K562 (cell line): ENCODE measurements at regions not wholly inside any gene's neighbourhood (a gene's known extent, or its start where the extent isn't known, plus 50 kb on each side); places are given as distances from the start of the nearest gene placed in this dataset.

Experiments
- ATAC-seq: fragments of 200-7000 bp; cut with Tn5 transposase; 3 replicates; pipeline ENCODE4 v1.9.1; 2020; ENCODE audit warnings: moderate library complexity
- BruUV-seq: library from RNA; stranded (reverse); fragments of 400-500 nt; replicated peaks from 2 replicates; lab custom pipeline; 2021; lab: Mats Ljungman, UMichigan
- CTCF ChIA-PET: fragments of 300-600 bp; formaldehyde crosslinking; extraction: SDS; loops from one replicate; lab custom pipeline; 2021; ENCODE audit warnings: low intra/inter-chr PET ratio; lab: Yijun Ruan, JAX
- POLR2A ChIA-PET: fragments of 300-600, 350-650 bp; sonication (Branson Sonifier 250); formaldehyde crosslinking; extraction: SDS; loops from one replicate; lab custom pipeline; 2021; ENCODE audit warnings: antibody characterized with exemption, inconsistent platforms; lab: Yijun Ruan, JAX
- DNase-seq, 4 experiments: peaks; one replicate each; pipeline versions ENCODE4 v3.0.0 to v3.0.0-alpha.2; 2011 to 2018; ENCODE audit warnings: low spot score in 3 of 4, mixed read lengths in 3 of 4; ENCODE audit errors: extremely low read depth in 1 of 4
- FAIRE-seq: peaks from 2 replicates; lab custom pipeline; 2011; peaks lifted over from hg19 to GRCh38; lab: Jason Lieb, UNC
- H2AFZ ChIP-seq: 2 replicates; pipeline ENCODE4 v1.6.0; 2011; ENCODE audit warnings: low read depth, low read length, control low read depth, inconsistent platforms
- H3K27ac ChIP-seq: fragments of 200-600 bp; 3 replicates; pipeline ENCODE4 v1.8.0; 2011; ENCODE audit warnings: low read depth, mild to moderate bottlenecking, control low read depth, inconsistent platforms, low read length, moderate library complexity, mixed read lengths; ENCODE audit errors: extremely low read depth
- H3K27me3 ChIP-seq, 2 experiments: fragments of 300-600 bp in 1 of 2; 2 replicates in 1 of 2; 3 replicates in 1 of 2; pipeline versions ENCODE4 v1.6.0 to v1.8.0; 2011; ENCODE audit warnings: inconsistent platforms in 2 of 2, low read length in 2 of 2, mild to moderate bottlenecking in 1 of 2, mixed read lengths in 1 of 2, moderate library complexity in 1 of 2; ENCODE audit not compliant: control insufficient read depth in 2 of 2, insufficient read depth in 2 of 2
- H3K36me3 ChIP-seq: fragments of 300-600 bp; 3 replicates; pipeline ENCODE4 v1.8.0; 2011; ENCODE audit warnings: mild to moderate bottlenecking, low read length, inconsistent platforms; ENCODE audit not compliant: control insufficient read depth, insufficient read depth
- H3K4me1 ChIP-seq, 2 experiments: fragments of 200-600 bp in 1 of 2; replicated peaks in 1 of 2; 2 replicates in 1 of 2; 3 replicates in 1 of 2; pipeline versions ENCODE4 v1.5.1 to v1.8.0; 2011; ENCODE audit warnings: inconsistent platforms in 2 of 2, low read length in 2 of 2, mild to moderate bottlenecking in 1 of 2, mixed read lengths in 1 of 2, moderate library complexity in 1 of 2; ENCODE audit not compliant: control insufficient read depth in 2 of 2, insufficient read depth in 2 of 2
- H3K4me2 ChIP-seq: 2 replicates; pipeline ENCODE4 v1.6.1; 2011; ENCODE audit warnings: low read length, control low read depth, inconsistent platforms, mixed read lengths; ENCODE audit not compliant: insufficient read depth
- H3K4me3 ChIP-seq: fragments of 200-600 bp; sonication (generic), shearing (Covaris generic); 2 replicates; pipeline ENCODE4 v1.5.1; 2016; ENCODE audit warnings: control low read depth, inconsistent platforms
- H3K79me2 ChIP-seq: fragments of 200-600 bp; 3 replicates; pipeline ENCODE4 v1.8.0; 2011; ENCODE audit warnings: low read length, inconsistent platforms; ENCODE audit not compliant: control insufficient read depth, insufficient read depth
- H3K9ac ChIP-seq, 2 experiments: 2 replicates each; pipeline versions ENCODE4 v1.6.0 to v1.6.1; 2011; ENCODE audit warnings: low read depth in 2 of 2, low read length in 2 of 2, control low read depth in 1 of 2, inconsistent platforms in 1 of 2, mild to moderate bottlenecking in 1 of 2, mixed read lengths in 1 of 2; ENCODE audit not compliant: insufficient read depth in 1 of 2
- H3K9me1 ChIP-seq: one replicate; pipeline ENCODE4 v1.6.0; 2011; ENCODE audit warnings: inconsistent platforms, mild to moderate bottlenecking, low read length, moderate library complexity; ENCODE audit not compliant: control insufficient read depth, insufficient read depth
- H3K9me3 ChIP-seq: replicated peaks from 2 replicates; pipeline ENCODE4 v1.5.1; 2011; ENCODE audit warnings: low read depth, low read length, inconsistent platforms; ENCODE audit not compliant: control insufficient read depth, insufficient read depth
- H4K20me1 ChIP-seq: replicated peaks from 2 replicates; pipeline ENCODE4 v1.6.1; 2011; ENCODE audit warnings: low read length, inconsistent platforms, mixed read lengths; ENCODE audit not compliant: control insufficient read depth, insufficient read depth
- CBX2 ChIP-seq: fragments of 200-600 bp; sonication (generic); IDR thresholded peaks from one replicate; pipeline ENCODE4 v1.6.1; 2012; ENCODE audit warnings: mild to moderate bottlenecking, low read length, inconsistent platforms; ENCODE audit not compliant: insufficient read depth, poor library complexity, severe bottlenecking
- CBX8 ChIP-seq: fragments of 200-600 bp; sonication (generic); IDR thresholded peaks from 2 replicates; pipeline ENCODE4 v1.6.1; 2012; ENCODE audit warnings: borderline replicate concordance, mixed run types, low read depth, mild to moderate bottlenecking, moderate library complexity, mixed read lengths, low read length, control low read depth, inconsistent platforms; ENCODE audit not compliant: poor library complexity, severe bottlenecking; ENCODE audit errors: extremely low read depth
- MCM2 ChIP-seq: fragments of 450-650 bp; IDR thresholded peaks from 2 replicates; pipeline ENCODE4 v1.6.1; 2017; ENCODE audit warnings: low read depth, mild to moderate bottlenecking
- MLLT1 ChIP-seq, 2 experiments: fragments of 450-650 bp; IDR thresholded peaks; 2 replicates each; pipeline ENCODE4 v1.6.1; 2016
- PHB2 ChIP-seq: fragments of 450-650 bp; IDR thresholded peaks from 2 replicates; pipeline ENCODE4 v1.6.1; 2017; ENCODE audit warnings: low read depth
- PRDM10 ChIP-seq: fragments of 450-650 bp; IDR thresholded peaks from 2 replicates; pipeline ENCODE4 v1.6.1; 2018; ENCODE audit not compliant: partially characterized antibody
- SRSF7 ChIP-seq: fragments of 200-400 bp; formaldehyde crosslinking; optimal IDR thresholded peaks from 2 replicates; pipeline ENCODE3; 2017; ENCODE audit warnings: mild to moderate bottlenecking, low read depth, low read length
- ZBTB34 ChIP-seq: fragments of 250-450 bp; sonication (Bioruptor Pico); IDR thresholded peaks from 2 replicates; pipeline ENCODE4 v1.8.0; 2021; ENCODE audit warnings: mild to moderate bottlenecking, moderate library complexity
- WGBS: fragments of 100-300 bp; shearing (Covaris generic); methylation state at CpG from one replicate; pipeline ENCODE4 v1.1.6; 2016; ENCODE audit warnings: low coverage, mixed read lengths; ENCODE audit not compliant: insufficient coverage; ENCODE audit errors: missing lambda C conversion rate; 5-methylcytosine and 5-hydroxymethylcytosine counted together
- in situ Hi-C: fragments of 300-500 bp; cut with MboI; formaldehyde crosslinking; loops from 4 replicates; pipeline ENCODE4 v1.15.0; 2018; ENCODE audit warnings: inconsistent platforms, mixed read lengths
- intact Hi-C: fragments of 100-400 bp; cut with micrococcal nuclease; formaldehyde crosslinking; loops from 2 replicates; pipeline ENCODE4 v1.14.2; 2022
- TF ChIP-seq, protein P1 (sequence below): sonication (generic); formaldehyde crosslinking; IDR thresholded peaks from 2 replicates; pipeline ENCODE4 v1.8.0; 2022; ENCODE audit warnings: missing genetic modification reagents, mild to moderate bottlenecking, borderline replicate concordance
- TF ChIP-seq, protein P2 (sequence below): fragments of 450-650 bp; IDR thresholded peaks from 2 replicates; pipeline ENCODE4 v1.6.1; 2016; ENCODE audit warnings: missing biosample characterization, missing genetic modification characterization
- TF ChIP-seq, protein P3 (sequence below): sonication (generic); formaldehyde crosslinking; IDR thresholded peaks from 2 replicates; pipeline ENCODE4 v1.8.0; 2022; ENCODE audit warnings: mild to moderate bottlenecking, missing genetic modification reagents

DNA sequence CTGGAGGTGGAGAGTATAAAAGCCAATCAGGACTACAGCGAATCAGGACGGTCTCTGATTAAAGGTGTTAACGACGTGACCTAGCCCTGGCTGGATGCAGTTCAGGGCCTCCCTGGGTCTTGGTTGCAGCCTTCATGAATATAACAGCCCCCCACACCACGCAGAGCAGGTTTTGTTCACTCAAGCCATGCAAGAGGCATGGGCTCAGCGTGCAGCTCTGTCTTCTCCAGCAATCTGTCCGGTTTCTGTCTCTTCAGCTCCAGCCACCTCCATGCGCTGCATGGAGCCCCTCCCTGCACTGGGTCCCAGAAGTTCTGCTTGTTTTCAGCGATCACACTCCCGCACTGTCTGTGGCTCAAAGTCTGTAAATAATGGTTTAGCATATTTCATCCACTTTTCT, 57.1 kb upstream of the CHRNA7 start:
- ChIA-PET POLR2A (no interaction called here), CTCF (no interaction called here)
- DNase-seq (no peak), ATAC-seq (no peak), FAIRE-seq (no peak)
- no peak overlapping the region for H3K4me2 ChIP-seq
- H3K36me3 ChIP-seq = no peaks in the 10 kb centered on the region
- BruUV-seq = no TSS peak
- no peak overlapping the region for H2AFZ ChIP-seq
- intact Hi-C loops (loop anchor here (10.0 kb wide), 1 partner anchor 538 kb away; no protein-coding TSS in a partner anchor), in situ Hi-C loops (no loop called here)
- H3K79me2 ChIP-seq = no peaks in the 10 kb centered on the region
- H3K27me3 ChIP-seq = peaks cover 0 to 4% of the 10 kb centered on the region in 2 experiments; a peak in 1 of 5 replicates
- no peak overlapping the region for H3K27ac ChIP-seq
- H4K20me1 ChIP-seq = no peaks in the 10 kb centered on the region
- H3K9me1 ChIP-seq = no peaks in the 10 kb centered on the region
- no peak overlapping the region for H3K9ac ChIP-seq
- H3K9me3 ChIP-seq = no peaks in the 10 kb centered on the region
- peaks cover 0 to 4% of the 10 kb centered on the region in 2 experiments; a peak in 2 of 5 replicates for H3K4me1 ChIP-seq
- H3K4me3 ChIP-seq = no peak overlapping the region
- under 1% methylated on average over 10 of the region's 10 CpGs for WGBS
- TF ChIP-seq CBX8 (no peak), CBX2 (no peak), PRDM10 (no peak), PHB2 (no peak), SRSF7 (no peak), ZBTB34 (CRISPR knock-in tag) (no peak), MLLT1 (IDR thresholded peaks at IDR 0.05) (no peak), MCM2 (no peak)
- TF ChIP-seq, protein P1, sequence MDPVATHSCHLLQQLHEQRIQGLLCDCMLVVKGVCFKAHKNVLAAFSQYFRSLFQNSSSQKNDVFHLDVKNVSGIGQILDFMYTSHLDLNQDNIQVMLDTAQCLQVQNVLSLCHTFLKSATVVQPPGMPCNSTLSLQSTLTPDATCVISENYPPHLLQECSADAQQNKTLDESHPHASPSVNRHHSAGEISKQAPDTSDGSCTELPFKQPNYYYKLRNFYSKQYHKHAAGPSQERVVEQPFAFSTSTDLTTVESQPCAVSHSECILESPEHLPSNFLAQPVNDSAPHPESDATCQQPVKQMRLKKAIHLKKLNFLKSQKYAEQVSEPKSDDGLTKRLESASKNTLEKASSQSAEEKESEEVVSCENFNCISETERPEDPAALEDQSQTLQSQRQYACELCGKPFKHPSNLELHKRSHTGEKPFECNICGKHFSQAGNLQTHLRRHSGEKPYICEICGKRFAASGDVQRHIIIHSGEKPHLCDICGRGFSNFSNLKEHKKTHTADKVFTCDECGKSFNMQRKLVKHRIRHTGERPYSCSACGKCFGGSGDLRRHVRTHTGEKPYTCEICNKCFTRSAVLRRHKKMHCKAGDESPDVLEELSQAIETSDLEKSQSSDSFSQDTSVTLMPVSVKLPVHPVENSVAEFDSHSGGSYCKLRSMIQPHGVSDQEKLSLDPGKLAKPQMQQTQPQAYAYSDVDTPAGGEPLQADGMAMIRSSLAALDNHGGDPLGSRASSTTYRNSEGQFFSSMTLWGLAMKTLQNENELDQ (CRISPR knock-in tag) = no peak
- TF ChIP-seq, protein P2, sequence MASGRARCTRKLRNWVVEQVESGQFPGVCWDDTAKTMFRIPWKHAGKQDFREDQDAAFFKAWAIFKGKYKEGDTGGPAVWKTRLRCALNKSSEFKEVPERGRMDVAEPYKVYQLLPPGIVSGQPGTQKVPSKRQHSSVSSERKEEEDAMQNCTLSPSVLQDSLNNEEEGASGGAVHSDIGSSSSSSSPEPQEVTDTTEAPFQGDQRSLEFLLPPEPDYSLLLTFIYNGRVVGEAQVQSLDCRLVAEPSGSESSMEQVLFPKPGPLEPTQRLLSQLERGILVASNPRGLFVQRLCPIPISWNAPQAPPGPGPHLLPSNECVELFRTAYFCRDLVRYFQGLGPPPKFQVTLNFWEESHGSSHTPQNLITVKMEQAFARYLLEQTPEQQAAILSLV (tag) = no peak
- TF ChIP-seq, protein P3, sequence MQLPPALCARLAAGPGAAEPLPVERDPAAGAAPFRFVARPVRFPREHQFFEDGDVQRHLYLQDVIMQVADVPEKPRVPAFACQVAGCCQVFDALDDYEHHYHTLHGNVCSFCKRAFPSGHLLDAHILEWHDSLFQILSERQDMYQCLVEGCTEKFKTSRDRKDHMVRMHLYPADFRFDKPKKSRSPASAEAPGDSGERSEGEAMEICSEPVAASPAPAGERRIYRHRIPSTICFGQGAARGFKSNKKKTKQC (CRISPR knock-in tag) = no peak
